Adrenal gland (tissue), 9 donors: ENCODE measurements at regions not wholly inside any gene's neighbourhood (a gene's known extent, or its start where the extent isn't known, plus 50 kb on each side); places are given as distances from the start of the nearest gene placed in this dataset.
A peak's percentile ranks its signal among the peaks of the same experiment; 100 is the strongest.

Experiments
- DNase-seq, 7 donors: peaks; one replicate each; pipeline ENCODE4 v3.0.0-alpha.2; 2019 to 2020
- H3K27ac ChIP-seq, 5 donors: fragments of 200-600 bp; sonication (generic) in 4 of 5; 1 replicate in 3 of 5; 2 replicates in 2 of 5; pipeline versions ENCODE4 v1.5.1 to v1.8.0; 2016 to 2020; ENCODE audit warnings: mild to moderate bottlenecking in 1 of 5
- H3K27me3 ChIP-seq: fragments of 200-600 bp; 2 replicates; pipeline ENCODE4 v1.8.0; 2021
- H3K36me3 ChIP-seq, 2 donors: fragments of 200-600 bp; replicated peaks in 1 of 2; 1 replicate in 1 of 2; 2 replicates in 1 of 2; pipeline versions ENCODE4 v1.5.1 to v1.8.0; 2018 to 2022
- H3K4me1 ChIP-seq, 2 donors: fragments of 200-600 bp; replicated peaks in 1 of 2; 1 replicate in 1 of 2; 2 replicates in 1 of 2; pipeline versions ENCODE4 v1.5.1 to v1.8.0; 2018 to 2021
- H3K4me3 ChIP-seq, 4 donors: fragments of 200-600 bp; sonication (generic) in 3 of 4; one replicate each; pipeline ENCODE4 v1.5.1; 2016 to 2018
- H3K9me3 ChIP-seq, 3 donors: fragments of 200-600 bp; sonication (generic) in 1 of 3; replicated peaks in 1 of 3; 1 replicate in 2 of 3; 2 replicates in 1 of 3; pipeline versions ENCODE4 v1.5.1 to v1.8.0; 2016 to 2021
- CTCF ChIP-seq, 6 experiments: fragments of 450-650 bp in 4 of 6; fragments of 200-600 bp in 2 of 6; sonication (generic) in 1 of 6; IDR thresholded peaks; 1 replicate in 5 of 6; 2 replicates in 1 of 6; pipeline versions ENCODE4 v1.5.1 to v1.8.0; 2016 to 2021; ENCODE audit warnings: antibody characterized with exemption in 6 of 6, mild to moderate bottlenecking in 2 of 6, moderate library complexity in 1 of 6
- POLR2A ChIP-seq, 2 donors: fragments of 450-650 bp; IDR thresholded peaks; one replicate each; pipeline ENCODE4 v1.6.1; 2017; ENCODE audit warnings: antibody characterized with exemption in 2 of 2, mild to moderate bottlenecking in 2 of 2, moderate library complexity in 1 of 2
- WGBS, 4 donors: extraction: QIAGEN DNeasy Blood & Tissue Kit in 2 of 4; methylation state at CpG; one replicate each; pipeline versions ENCODE4 v1.1.5 to v1.1.7; 2013 to 2017; 5-methylcytosine and 5-hydroxymethylcytosine counted together
- intact Hi-C, 2 donors: fragments of 100-400 bp; cut with DNase I; formaldehyde crosslinking; loops; one replicate each; pipeline versions ENCODE4 v1.14.1 to v1.15.0; 2022 to 2023
- donor health status: healthy with polysubstance abuse.
- donor health status: Bipolar disorder and iron deficiency.
- donor health status: DM: yes; HTN: yes; CAD: no.
- donor health status: DM: no; HTN: no; CAD: no.
- donor health status: DM: no; HTN: no; CAD: no.

GRCh38 chr14:103257211-103257962, 76.7 kb upstream of the EIF5 start:
- H3K36me3 ChIP-seq = no peaks in the 10 kb centered on the region
- DNase-seq = peak in 2 of 7 donors; percentile 19 to 21
- TF ChIP-seq POLR2A (IDR thresholded peaks at IDR 0.05) = no peak
- no peak for TF ChIP-seq CTCF (IDR thresholded peaks at IDR 0.05)
- WGBS, 4 donors = 68 to 74% (median 69%) methylated on average over 4 of the region's 4 CpGs
- H3K9me3 ChIP-seq = no peaks in the 10 kb centered on the region
- no peak overlapping the region for H3K27ac ChIP-seq
- H3K27me3 ChIP-seq = no peaks in the 10 kb centered on the region
- peaks cover 0 to 3% of the 10 kb centered on the region in 2 donors for H3K4me1 ChIP-seq
- H3K4me3 ChIP-seq = no peak overlapping the region
- intact Hi-C loops = no loop called here

- no peaks in the 10 kb centered on the region for H3K27me3 ChIP-seq
- no peak overlapping the region for H3K4me3 ChIP-seq
- H3K36me3 ChIP-seq = no peaks in the 10 kb centered on the region
- WGBS, 4 donors = 75 to 84% (median 81%) methylated on average over 8 to 12 of the region's 12 CpGs
- H3K27ac ChIP-seq = no peak overlapping the region
- H3K4me1 ChIP-seq = peaks cover 0 to 3% of the 10 kb centered on the region in 2 donors
- TF ChIP-seq CTCF (IDR thresholded peaks at IDR 0.05) = no peak
- no peak for TF ChIP-seq POLR2A (IDR thresholded peaks at IDR 0.05)
- no peaks in the 10 kb centered on the region for H3K9me3 ChIP-seq
- peak in 2 of 7 donors; percentile 13 to 24 for DNase-seq
- intact Hi-C loops = no loop called here
Measured at GRCh38 chr14:103258211-103258610, 75.8 kb upstream of the EIF5 start.

GRCh38 chr14:103259184-103259583, 74.9 kb upstream of the EIF5 start:
- intact Hi-C loops = no loop called here
- Histone ChIP-seq H3K4me1 (peaks cover 0 to 3% of the 10 kb centered on the region in 2 donors), H3K4me3 (no peak overlapping the region), H3K27me3 (no peaks in the 10 kb centered on the region), H3K36me3 (no peaks in the 10 kb centered on the region), H3K27ac (no peak overlapping the region), H3K9me3 (no peaks in the 10 kb centered on the region)
- peak in 2 of 7 donors; percentile 11 to 34 for DNase-seq
- TF ChIP-seq CTCF (IDR thresholded peaks at IDR 0.05) = no peak
- TF ChIP-seq POLR2A (IDR thresholded peaks at IDR 0.05) = no peak
- WGBS, 4 donors = 93 to 97% (median 95%) methylated on average over 9 to 10 of the region's 10 CpGs

GRCh38 chr14:103259801-103260628, 74.0 kb upstream of the EIF5 start:
- DNase-seq = peak in 3 of 7 donors; percentile 21 to 50 (median 23)
- TF ChIP-seq POLR2A (IDR thresholded peaks at IDR 0.05) (no peak), CTCF (IDR thresholded peaks at IDR 0.05) (no peak)
- Histone ChIP-seq H3K4me1 (peaks cover 0 to 3% of the 10 kb centered on the region in 2 donors), H3K27me3 (no peaks in the 10 kb centered on the region), H3K27ac (peak overlapping the region in 4 of 5 donors; percentile 17 to 78 (median 54)), H3K4me3 (peak overlapping the region in 2 of 4 donors; percentile 5 to 60), H3K36me3 (no peaks in the 10 kb centered on the region), H3K9me3 (no peaks in the 10 kb centered on the region)
- 51 to 59% (median 53%) methylated on average over 18 to 19 of the region's 19 CpGs for whole genome bisulfite sequencing, 4 donors
- intact Hi-C loops = no loop called here
